CD4-positive, alpha-beta T cell treated with Interleukin-17A for 1 hour (primary cell): ENCODE measurements at regions not wholly inside any gene's neighbourhood (a gene's known extent, or its start where the extent isn't known, plus 50 kb on each side); places are given as distances from the start of the nearest gene placed in this dataset.

ENCODE experiments used
- DNase-seq: peaks from one replicate; pipeline ENCODE4 v3.0.0-alpha.2; 2020

DNA sequence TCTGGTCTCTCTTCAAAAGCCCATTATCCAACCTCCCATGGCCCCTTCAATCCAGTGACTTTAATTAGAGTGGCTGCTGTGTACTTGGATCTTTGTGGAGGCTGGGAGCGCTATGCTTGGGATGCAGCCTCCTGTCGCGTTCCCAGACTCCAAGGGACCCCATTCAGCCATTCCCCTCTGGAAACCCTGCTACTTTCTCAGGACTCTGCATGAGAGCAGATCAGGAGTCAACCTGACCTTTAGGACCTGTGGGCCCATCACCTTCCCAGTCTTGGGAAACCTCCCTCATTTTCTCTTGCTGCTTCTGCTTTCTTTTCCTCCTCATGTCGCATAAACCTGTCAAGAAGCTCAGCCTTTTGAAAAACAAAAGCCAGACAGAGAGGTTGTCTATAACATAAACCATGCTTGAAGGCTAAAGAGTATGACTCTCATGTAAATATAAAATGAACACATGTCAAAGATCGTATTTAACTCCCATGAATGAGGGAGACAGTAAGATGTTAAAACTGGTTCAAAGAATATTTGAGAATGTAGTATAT is 143.1 kb upstream of the PELI1 start:
- no peak for DNase-seq

DNA sequence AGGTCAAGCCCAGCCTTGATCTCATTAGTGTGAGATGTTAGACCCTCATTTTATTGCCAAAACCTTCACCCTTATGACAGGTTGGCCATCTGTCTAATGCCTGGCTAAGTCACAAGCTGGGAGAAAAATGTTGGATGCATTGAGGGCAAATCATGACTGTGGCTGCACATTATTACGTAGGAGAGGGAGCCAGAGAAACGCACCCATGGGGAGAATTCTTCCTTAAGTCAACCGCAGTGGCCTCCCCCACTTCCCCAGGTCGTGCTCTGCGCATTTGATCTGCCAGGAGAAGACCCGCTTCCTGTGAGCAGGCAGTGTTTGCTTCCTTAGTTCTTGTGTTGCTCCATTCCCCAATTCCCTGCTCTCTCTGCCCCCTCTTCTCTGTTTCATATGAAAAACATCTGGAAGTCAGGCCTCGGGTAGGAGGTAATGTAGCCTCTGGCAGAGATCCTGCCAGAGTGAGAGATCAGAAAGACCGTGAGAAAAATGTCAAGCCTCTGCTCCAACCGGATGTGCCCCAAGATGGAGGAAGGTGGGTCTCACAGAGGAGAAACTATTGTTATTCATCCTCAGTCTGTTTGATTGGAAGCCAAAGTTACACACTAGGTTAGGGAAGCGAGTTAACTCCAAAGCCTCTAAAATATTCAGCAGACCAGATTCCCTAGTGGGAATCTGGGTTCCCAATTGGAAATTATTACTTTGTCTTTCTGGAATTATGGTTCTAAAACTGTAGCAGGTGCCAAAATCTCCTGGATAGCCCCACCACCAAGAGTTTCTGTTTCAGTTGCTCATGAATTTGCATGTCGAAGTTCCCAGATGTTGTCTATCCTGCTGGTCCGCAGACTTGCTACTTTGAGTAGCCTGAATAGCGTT is 144.3 kb upstream of the PELI1 start:
- DNase-seq: no peak

DNA sequence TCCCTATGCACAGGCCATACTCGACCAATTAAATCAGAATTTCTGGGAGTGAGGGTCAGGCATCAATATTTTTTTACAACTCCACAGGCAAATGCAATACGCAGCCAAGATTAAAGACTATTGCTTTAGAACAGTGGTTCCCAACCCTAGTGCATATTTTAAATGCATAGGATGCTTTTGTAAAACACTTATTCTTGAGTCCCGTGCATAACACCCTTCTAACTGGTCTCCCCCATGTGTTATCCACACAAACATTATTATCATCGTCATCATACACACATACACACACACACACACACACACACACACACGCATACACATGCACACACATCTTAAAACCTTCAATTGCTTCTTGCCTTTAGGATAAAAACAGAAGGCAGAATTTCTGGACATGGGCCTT is 145.0 kb upstream of the PELI1 start:
- DNase-seq: no peak

DNA sequence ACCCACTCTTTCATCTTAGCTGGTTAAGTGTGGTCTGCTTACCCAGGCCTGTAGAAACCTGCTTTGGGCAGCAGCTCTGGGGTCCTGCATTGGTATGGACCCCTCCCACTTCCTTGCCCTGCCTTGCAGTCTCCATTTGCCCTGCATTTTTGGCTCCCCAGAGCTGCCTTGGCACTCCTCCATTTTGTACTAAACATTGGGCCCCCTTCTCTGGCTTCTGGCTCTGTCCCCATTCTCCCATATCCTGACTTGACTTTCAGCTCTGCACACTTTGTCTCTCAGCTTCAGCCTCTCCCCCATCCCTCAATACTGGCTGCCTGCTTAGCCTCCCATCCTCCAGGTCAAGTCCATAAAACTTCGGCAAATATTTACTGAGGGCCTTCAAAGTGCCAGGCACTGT is 145.5 kb upstream of the PELI1 start:
- DNase-seq: no peak

DNA sequence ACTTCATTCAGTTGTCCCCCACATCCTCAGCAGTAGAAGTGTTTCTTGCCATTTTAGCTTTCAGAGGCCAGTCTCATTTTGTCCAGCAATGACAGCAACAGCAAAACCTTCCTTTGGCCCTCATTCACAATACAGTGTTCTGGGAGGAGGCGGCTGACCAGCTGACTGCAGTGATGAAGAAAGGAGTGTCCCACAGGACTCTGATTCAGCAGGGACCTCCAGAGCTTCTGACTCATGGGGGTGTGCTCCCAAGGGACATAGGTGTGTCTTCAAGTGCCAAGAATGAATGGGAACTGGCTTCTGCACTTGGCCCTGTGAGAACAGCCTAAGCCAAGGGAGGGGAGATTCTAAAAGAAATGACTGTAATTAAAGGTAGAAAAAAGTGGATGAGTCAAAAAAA is 147.0 kb upstream of the PELI1 start:
- no peak for DNase-seq

DNA sequence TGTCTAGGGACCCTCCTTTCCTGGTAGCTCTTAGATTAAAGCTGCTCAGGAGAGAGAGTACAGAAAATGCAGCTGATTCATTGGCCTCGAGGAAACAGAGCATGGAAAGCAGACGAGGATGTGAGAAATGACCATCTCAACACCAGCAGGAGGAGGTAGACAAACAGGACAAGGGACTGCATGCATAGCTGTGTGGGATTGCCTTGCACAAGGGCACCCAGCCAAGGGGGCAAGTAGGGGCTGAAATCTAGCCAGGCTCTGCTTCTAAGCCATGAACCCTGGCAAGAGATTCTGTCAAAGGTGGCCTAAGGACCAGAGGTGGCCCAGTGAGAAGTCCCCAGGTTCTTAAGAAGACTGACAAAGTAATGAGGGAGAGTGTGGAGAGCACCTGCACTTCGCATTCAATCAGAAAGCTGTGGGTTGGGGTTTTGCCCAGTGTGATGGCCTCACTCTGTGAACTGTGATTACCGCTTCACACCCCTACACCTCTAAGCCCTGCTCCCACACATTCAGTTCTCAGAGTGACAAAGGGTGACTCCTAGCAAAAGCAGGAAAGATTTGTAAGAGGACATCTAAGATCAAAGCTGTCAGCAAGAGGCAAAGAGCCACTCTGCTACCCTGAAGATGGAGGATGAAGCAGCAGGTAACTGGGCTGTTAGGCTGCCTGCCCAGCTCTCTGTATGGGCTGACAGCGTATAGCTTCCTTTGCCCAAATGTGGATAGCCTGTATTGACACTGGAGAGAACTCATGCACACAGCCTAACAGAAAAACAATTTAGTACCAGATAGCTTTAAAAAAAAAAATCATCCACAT is 151.3 kb upstream of the PELI1 start:
- DNase-seq: no peak

DNA sequence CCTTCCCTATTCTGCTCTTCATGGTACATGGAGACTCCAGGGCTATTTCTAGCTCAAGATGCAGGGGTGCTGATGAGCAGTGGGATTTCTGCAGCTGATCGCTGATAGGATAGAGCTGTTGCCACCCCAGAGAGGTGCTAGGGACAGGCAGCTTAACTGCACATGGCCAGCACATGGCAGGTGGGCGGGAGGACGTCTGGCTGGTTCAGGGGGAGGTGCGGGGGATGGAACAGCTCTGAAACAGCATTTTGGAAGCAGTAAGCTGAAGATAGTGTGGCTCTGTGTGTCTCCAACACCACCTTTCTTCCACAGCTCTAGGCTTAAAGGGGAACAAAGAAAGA is 151.9 kb upstream of the PELI1 start:
- DNase-seq: no peak

DNA sequence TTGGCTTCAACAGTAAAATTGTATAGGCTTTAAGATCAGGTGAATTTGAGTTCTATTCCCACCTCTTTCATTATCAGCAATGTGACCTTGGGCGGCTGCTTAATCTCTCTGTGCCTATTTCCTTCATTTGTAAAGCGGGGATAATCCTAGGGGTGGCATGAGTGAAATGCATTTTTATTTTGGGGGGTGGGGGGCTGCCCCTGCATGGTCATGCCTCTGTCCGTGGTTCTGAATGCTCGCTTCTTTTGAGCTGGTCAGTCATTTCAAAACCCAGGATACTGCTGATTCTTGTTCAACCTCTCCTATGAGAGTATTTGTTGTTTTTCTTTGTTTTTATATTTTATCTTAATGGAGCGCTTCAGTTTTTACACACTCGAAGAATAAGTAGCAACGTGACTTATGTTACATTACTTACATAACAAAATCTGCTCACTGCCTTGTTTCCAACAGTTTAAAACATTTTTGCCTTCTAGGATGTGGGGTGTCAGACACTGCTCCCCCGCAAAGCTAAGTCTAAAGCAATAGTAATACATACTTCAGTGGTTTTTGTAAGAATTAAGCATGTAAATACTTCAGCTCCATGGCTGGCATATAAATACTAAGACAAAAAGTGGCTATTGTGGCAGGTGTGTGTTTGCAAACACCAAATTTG is 152.6 kb upstream of the PELI1 start:
- DNase-seq: no peak

DNA sequence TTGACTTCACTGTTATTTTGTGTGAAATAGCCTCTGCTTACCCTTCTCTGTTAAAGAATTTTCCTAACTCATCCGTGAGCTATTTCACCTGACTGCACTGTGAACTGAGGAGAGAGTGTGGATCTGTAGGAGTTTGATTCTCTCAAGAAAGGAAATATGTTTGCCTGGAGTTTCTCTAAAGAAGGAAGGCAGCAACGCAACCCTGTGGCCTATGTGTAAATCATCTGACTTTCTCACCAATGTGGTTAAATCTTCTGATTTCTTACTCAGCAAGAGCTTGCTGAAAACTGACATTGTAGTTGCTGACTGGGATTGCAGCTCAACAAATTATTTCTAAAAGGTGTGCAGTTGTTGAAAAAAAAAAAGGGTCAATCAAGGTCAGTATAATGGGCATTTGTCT is 153.9 kb upstream of the PELI1 start:
- no peak for DNase-seq

DNA sequence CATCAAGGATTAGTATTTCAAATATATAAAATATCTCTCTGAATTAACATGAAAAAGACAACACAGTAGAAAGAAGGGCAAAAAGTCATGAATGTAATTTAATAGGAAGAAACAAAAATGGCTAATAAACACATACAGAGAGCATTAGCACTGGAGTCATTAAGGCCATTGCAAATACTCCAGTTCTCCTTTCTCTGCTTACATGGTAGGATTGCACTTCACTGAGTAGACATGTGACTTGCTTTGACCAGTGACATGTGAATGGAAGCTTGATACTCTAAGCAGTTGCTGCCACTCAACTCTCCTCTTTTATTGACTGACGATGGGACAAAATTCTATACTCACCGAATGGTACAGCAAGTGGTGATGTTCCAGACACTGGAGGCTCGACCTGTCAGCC is 153.9 kb upstream of the LGALSL start:
- DNase-seq: no peak

DNA sequence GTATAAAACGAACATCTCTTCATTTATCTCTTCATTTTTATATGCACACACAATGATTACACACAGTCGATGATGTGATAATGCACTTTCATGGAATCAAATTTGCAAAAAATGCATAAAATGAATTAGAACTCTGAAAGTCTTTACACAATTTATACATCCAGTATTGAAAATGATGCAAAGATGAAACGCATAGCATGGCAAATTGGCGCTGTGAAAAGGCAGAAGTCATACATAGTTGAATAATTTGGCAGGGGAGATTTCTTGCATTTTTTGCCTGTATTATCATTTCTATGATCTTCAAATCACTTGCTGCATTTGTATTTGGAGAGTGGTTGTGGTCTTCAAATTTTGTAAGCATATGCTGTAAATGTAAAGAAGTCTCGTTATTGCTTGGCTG is 150.7 kb upstream of the LGALSL start:
- DNase-seq: no peak

DNA sequence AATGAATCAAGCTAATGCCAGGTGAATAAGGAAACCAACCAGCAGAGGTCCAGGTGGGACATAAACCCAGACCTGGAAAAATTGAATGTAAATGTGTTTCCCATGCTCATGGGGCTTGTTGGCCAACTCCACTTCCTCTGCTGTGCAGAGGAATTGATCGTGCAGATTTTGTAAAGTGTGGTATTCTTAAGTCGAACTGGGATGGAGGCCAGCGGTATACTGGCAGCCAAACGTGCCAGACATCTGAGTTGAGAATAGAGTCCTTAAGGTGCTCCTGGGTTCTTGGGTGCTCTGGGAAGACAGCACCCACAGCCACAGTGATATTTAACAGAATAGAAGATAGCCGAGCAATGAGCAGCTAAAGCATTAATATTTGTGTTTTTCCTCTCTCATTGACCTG is 146.5 kb upstream of the LGALSL start:
- DNase-seq: no peak

DNA sequence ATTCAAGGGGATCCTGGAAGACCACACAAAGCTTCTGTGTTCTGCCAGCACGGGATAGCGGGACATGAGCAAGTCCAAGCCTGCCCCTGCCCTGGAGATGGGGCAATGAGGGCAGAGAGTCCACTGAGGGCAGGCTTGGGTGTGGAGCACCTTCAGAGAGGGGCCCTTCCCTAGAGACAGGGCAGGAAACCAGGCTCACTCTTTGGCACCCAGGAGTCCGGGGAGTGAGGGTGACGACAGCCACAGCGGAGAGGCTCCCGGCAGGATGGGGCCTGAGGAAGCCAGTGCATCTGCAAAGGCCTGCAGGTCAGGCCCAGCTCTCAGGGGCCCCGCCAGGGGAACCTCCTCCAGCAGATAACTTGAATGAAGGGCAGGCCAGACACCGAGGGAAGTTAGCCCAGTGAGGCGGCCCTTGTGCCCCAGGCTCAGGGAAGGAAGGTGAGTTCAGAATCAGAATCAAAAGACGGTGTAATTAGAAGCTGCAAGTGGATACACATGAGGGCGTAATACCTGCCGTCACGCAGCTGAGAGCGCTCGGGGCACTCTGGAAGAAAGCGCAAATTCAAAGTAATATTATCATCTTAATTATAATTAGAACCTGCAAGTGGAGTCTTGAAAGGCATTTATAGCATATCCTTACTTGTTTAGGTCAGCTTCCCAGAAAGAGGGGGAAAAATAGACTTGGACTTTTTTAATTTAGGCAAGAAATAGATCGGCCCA is 142.6 kb upstream of the LGALSL start:
- DNase-seq: no peak

DNA sequence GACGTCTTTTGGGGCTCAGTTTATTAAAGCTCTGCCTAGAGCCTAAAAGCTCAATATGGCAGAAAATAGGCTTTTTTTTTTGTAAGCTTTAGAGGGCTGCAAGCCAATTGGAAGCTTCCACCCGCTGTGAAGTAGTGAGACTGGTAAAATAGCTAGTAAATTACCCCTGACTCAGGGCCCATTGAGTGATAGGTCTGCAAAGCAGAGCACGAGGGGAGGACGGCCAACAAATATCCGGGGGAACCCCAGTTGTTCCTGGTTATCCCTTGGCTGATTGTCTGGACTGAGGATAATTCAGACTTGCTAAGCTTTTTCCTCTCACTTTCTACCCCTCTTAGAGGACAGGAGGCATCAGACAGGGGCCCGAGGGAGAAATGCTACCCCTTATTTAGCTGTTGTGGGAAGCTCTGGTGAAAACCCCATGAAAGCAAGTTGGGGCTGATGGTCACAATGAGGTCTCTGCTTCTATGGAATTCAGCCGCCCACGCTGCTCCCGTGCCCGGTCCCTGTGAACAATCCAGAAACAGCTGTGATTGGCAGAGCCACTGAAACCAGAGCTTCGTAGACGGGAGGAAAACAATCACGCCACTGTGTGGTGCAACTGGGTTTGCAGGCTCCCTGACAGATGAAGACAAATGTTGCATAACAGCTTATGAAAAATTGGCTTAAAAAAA is 141.9 kb upstream of the LGALSL start:
- DNase-seq: no peak

DNA sequence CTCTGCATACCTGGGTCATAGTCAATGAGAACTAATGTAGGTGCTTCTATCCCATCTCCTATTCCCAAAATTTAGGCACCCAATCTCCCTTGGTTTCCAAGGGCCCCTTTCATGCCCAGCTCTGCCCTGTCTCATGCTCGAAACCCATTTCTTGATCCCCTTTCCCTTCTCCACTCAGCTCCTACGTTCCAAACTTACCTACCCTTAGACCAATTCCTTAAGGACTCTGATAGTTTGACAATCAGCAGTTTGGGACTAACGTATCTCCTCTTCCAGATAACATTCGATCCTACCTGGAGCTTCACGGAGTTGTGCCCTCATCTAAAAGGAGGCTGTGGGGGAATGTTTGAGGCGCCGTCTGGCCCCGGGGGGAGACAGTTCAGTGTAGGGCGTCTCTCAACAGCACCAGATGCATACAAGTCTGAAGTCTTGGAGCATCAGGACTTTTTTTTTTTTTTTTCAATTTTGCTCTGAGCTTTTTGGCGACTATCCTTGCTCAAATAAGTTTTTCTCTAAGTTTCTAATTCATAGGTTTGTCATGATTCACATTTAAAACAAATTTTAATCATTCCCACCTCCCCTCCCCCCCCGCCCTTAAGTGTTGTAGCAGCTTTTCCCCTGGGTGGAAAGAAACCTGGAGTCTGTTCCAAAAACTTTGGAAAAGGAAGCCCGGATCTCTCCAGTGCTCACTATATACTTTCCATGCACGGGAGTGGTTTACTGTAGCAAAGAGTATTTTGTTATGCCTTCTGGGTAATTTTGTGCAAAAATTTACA is 141.2 kb upstream of the LGALSL start:
- no peak for DNase-seq

DNA sequence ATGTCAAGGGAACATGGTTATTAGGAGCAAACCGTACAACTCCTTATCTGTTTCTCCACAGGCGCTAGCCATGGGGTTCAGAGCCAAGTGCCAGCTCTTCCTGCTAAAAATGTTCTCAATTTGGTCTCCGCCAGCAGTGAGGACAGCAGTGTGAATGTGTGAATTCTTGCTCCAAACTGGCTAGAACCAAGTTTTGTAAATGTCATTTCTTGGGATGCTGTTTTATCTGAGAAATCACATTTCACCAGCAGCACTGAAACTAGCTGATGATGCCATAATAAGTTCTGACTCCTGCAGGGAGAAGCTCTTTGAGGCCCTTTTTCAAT is 140.6 kb upstream of the LGALSL start:
- no peak for DNase-seq

DNA sequence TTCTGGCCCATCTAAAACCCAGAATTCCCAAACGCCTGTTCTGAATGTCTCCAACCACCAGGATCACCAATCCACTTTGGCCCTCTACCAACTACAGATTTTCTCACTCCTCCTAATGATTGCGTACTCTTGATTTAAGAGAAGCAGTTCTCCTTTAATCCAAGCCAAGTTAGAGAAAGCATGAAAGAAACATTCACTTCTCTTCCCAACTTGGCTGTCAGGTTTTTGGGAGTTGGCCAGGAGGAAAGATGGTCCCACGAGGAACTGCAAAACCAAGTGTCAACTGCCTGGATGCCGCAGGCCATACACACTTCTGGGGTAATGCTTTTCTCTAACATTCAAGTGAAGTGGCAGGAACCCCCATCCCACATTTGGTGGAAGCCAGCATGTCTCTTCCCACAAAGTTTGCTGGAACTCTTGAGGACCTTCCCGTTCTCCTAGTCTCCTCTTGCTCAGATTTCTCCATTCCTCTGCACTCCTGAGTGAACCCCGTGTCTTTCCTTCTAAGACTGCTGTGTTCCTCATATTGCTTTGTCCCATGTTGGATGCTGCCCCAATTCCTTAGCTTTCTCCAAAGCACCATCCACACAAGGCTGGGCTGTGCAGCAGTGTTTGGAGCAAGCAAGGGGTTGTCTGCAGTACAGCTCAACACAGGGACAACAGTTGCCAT is 138.5 kb upstream of the LGALSL start:
- DNase-seq: no peak

DNA sequence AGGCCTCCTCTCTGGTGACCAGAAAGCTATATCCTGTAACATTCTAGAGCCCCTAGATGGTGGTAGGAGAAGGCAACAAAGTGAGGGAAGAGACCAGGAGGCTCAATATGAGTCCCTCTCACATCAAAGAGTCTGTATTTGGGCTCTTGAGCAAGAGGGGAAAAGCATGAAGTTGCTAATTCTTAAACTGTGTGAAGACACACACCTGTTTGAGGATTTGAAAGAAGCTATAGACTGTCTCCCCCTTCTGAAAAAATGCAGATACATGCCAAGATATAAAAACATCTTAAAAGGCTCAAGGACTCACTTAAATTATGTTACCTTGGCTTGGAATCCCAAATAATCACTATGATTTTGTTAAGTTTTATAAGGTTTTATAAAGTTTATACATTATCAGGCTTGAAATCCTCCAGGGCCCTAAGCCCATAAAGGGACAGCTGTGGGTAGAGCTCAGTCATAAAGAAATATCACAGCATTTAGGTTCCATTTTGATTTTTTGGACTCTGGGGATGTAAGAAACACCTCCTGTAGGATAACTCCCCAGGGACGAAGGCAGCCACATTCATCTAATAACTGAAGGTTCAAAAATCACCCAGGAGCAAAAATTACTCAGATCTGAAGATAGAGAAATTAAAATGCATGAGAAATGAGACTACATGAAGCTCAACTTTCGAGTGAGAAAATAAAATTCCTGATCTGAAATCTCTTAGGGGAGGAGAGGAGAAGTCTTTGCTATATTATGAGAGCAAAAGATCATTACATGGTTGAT is 136.1 kb upstream of the LGALSL start:
- DNase-seq: no peak

DNA sequence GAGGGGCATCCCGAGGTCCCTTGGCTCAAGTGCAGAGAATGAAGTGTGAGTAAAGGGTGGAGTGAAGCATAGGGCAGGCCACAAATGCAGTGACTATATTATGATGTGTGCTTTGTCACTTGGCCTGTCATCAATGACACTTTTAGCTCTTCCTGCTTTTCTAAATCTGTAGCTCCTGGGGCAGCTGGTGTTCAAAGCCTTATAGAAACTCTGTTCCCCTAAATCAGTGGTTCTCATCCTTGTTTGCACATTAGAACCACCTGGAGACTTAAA is 135.6 kb upstream of the LGALSL start:
- DNase-seq: no peak

DNA sequence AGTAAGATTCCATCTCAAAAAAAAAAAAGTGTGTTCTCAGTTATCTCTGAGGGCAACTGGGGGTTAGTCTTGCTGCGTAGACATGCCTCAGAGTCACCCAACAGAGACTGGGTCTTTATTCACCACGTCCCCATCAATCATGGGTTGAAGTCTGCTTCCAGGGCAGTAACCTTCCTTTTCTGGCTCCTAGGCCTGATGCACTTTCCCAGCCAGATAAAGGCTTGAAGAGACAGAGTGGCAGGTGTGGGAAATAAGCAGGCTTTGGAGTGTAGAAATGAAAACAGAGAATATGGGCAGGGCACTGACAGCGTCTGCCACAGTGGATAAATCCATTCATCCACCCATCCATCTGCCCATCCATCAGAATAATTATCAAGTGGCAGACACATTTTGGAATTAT is 134.1 kb upstream of the LGALSL start:
- no peak for DNase-seq

DNA sequence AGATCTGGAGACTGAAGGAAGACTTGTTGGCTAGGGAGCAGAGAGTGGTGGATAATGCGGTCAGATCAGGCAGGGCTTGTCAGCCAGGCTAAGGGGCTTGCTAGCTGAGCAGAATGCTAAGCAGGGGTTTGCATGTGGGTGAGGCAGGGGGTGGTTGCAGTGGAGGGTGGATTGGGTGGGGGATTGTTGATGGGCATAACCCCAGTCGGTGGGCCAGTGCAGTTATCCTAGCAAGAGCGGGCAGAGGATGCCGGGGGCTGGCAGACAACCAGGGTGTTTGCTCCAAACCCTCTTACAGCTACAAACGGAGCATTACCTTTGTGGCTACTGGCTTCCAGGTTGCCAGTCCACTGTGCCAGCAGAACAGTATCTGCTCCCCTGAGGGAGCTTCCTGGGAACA is 131.5 kb upstream of the LGALSL start:
- no peak for DNase-seq
